ENCODE measurements at regions not wholly inside any gene's neighbourhood (a gene's known extent, or its start where the extent isn't known, plus 50 kb on each side); places are given as distances from the start of the nearest gene placed in this dataset.

DNA sequence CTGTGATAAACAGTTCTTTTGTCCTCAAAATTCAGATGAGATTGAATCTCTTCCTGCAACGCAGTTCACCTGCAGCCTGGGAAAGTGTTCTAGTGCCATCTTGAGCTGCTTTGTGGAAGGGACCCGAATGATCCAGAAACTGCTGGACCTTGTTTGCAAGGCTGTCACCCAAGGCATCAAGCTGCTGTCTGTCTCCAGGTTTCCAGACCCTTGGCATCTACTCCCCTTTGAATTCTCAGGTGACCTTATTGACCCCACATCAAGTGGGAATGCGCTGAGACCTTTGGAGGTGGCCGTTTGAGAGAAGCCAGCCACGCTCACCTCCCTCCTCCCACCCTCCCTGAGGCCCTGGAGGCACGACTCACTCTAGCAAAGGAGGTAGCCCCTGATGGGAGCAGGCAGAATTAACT, 112.5 kb downstream of the EDN3 start:
- H3K4me3 ChIP-seq (ENCODE audit: low read depth, low read length, poor library complexity, severe bottlenecking): no peak overlapping the region
- H3K9me3 ChIP-seq (ENCODE audit: low read length): no peaks in the 10 kb centered on the region
- no peaks in the 10 kb centered on the region for H3K4me1 ChIP-seq (ENCODE audit: insufficient read depth, low read length, poor library complexity, severe bottlenecking)
- no peak overlapping the region for H2AFZ ChIP-seq (ENCODE audit: low read length)
- no peak overlapping the region for H3K27ac ChIP-seq (ENCODE audit: low read depth, low read length, poor library complexity, severe bottlenecking)
- intact Hi-C loops (cut with micrococcal nuclease; ENCODE audit: unreplicated experiment): no loop called here
- CTCF ChIA-PET (ENCODE audit: unreplicated experiment): interaction anchor here (0.5 kb wide), 1 partner anchor 10 kb away, joined by 7 read pairs; no protein-coding TSS in a partner anchor
- POLR2A ChIA-PET: no interaction called here
- no peaks in the 10 kb centered on the region for H3K9me2 ChIP-seq (ENCODE audit: insufficient read depth, low read length)
- H3K4me2 ChIP-seq (ENCODE audit: low read length): no peak overlapping the region
- no peaks in the 10 kb centered on the region for H3K36me3 ChIP-seq (ENCODE audit: insufficient read depth, low read length)
- BruUV-seq (replicated peaks): no TSS peak
- TF ChIP-seq EZH2phosphoT487 (IDR thresholded peaks at IDR 0.05; ENCODE audit: borderline replicate concordance, low read depth, low read length): no peak
- TF ChIP-seq, protein P1, sequence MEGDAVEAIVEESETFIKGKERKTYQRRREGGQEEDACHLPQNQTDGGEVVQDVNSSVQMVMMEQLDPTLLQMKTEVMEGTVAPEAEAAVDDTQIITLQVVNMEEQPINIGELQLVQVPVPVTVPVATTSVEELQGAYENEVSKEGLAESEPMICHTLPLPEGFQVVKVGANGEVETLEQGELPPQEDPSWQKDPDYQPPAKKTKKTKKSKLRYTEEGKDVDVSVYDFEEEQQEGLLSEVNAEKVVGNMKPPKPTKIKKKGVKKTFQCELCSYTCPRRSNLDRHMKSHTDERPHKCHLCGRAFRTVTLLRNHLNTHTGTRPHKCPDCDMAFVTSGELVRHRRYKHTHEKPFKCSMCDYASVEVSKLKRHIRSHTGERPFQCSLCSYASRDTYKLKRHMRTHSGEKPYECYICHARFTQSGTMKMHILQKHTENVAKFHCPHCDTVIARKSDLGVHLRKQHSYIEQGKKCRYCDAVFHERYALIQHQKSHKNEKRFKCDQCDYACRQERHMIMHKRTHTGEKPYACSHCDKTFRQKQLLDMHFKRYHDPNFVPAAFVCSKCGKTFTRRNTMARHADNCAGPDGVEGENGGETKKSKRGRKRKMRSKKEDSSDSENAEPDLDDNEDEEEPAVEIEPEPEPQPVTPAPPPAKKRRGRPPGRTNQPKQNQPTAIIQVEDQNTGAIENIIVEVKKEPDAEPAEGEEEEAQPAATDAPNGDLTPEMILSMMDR (conservative IDR thresholded peaks at IDR 0.05; ENCODE audit: low read length): no peak; the same call in none of the 2 replicates
- DNase-seq (ENCODE audit: low spot score): peak; percentile 5
- H3K79me2 ChIP-seq (ENCODE audit: insufficient read depth, low read depth, low read length): no peaks in the 10 kb centered on the region
- no peaks in the 10 kb centered on the region for H4K20me1 ChIP-seq (ENCODE audit: insufficient read depth, low read length)

DNA sequence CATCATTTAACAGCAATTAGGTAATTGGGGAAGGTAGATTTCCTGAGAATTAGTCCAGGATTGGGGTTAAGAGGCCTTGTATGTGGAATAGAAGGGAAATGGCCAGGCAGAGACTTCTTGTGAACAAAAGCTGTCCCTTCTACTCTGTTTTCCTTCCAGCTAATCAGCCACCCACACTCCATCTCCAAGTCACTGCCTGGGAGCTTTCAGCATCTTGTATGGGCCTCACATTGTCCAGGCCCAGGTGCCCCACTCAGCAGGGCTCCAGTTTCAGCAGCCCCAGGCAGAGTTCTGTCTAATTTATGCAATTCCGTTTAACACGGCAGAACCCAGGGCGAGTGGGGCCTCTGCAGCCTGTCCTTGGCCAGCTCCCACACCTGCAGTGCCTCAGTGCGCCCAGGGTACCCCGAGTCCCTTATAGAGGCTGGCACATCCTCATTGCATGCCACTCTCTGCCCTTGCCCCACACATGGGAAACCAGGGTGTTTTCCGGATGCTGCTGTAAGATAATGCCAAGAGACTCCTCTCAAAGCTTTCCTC, 113.0 kb downstream of the EDN3 start:
- H3K4me2 ChIP-seq (ENCODE audit: low read length): no peak overlapping the region
- CTCF ChIA-PET (ENCODE audit: unreplicated experiment): interaction anchor here (0.5 kb wide), 1 partner anchor 11 kb away, joined by 7 read pairs; no protein-coding TSS in a partner anchor

More for the DNA sequence above, 113.0 kb downstream of the EDN3 start:
- no peaks in the 10 kb centered on the region for H3K4me1 ChIP-seq (ENCODE audit: insufficient read depth, low read length, poor library complexity, severe bottlenecking)
- no peaks in the 10 kb centered on the region for H3K9me2 ChIP-seq (ENCODE audit: insufficient read depth, low read length)
- H3K27ac ChIP-seq (ENCODE audit: low read depth, low read length, poor library complexity, severe bottlenecking): no peak overlapping the region
- no peak for DNase-seq (ENCODE audit: low spot score)
- H3K9me3 ChIP-seq (ENCODE audit: low read length): no peaks in the 10 kb centered on the region
- TF ChIP-seq EZH2phosphoT487 (IDR thresholded peaks at IDR 0.05; ENCODE audit: borderline replicate concordance, low read depth, low read length): no peak
- TF ChIP-seq, protein P1 (conservative IDR thresholded peaks at IDR 0.05; ENCODE audit: low read length): no peak
- intact Hi-C loops (cut with micrococcal nuclease; ENCODE audit: unreplicated experiment): no loop called here
- H2AFZ ChIP-seq (ENCODE audit: low read length): no peak overlapping the region
- POLR2A ChIA-PET: interaction anchor here (0.5 kb wide), 1 partner anchor 90 kb away, joined by 3 read pairs; no protein-coding TSS in a partner anchor
- H3K79me2 ChIP-seq (ENCODE audit: insufficient read depth, low read depth, low read length): no peaks in the 10 kb centered on the region
- no peak overlapping the region for H3K4me3 ChIP-seq (ENCODE audit: low read depth, low read length, poor library complexity, severe bottlenecking)
- H3K36me3 ChIP-seq (ENCODE audit: insufficient read depth, low read length): no peaks in the 10 kb centered on the region
- H4K20me1 ChIP-seq (ENCODE audit: insufficient read depth, low read length): no peaks in the 10 kb centered on the region
- BruUV-seq (replicated peaks): no TSS peak

All from OCI-LY7 (cell line).